ENCODE measurements at regions not wholly inside any gene's neighbourhood (a gene's known extent, or its start where the extent isn't known, plus 50 kb on each side); places are given as distances from the start of the nearest gene placed in this dataset.

GRCh38 chr3:187920030-187920429 lies 174.8 kb upstream of the BCL6 start:
- no peaks in the 10 kb centered on the region for H3K36me3 Mint-ChIP-seq (ENCODE audit: insufficient read depth, unreplicated experiment)
- ChIA-PET POLR2A (no interaction called here), CTCF (no interaction called here)
- no TSS peak for BruUV-seq (replicated peaks)
- Histone ChIP-seq H3K4me3 (ENCODE audit: low read depth, low read length) (no peak overlapping the region), H3K9me3 (no peaks in the 10 kb centered on the region; the same call in 1 of the 2 replicates), H3K27me3 (replicated peaks; ENCODE audit: control insufficient read depth, insufficient read depth, low read length) (no peaks in the 10 kb centered on the region), H3K4me1 (no peaks in the 10 kb centered on the region), H3K36me3 (ENCODE audit: control insufficient read depth, insufficient read depth, low read length) (no peaks in the 10 kb centered on the region)
- peaks cover under 1% of the 10 kb centered on the region for H3K4me1 Mint-ChIP-seq (ENCODE audit: low read depth, unreplicated experiment)
- no peak for DNase-seq
- H3K4me3 Mint-ChIP-seq (ENCODE audit: unreplicated experiment) = no peak overlapping the region
- H3K9me3 Mint-ChIP-seq (ENCODE audit: unreplicated experiment) = no peaks in the 10 kb centered on the region
- H3K27ac Mint-ChIP-seq (ENCODE audit: unreplicated experiment) = no peak overlapping the region
- TF ChIP-seq CTCF (IDR thresholded peaks at IDR 0.05; ENCODE audit: insufficient read depth in 1 of 2, low read depth in 1 of 2, low read length in 1 of 2, severe bottlenecking in 1 of 2, unreplicated experiment in 1 of 2) = no peak
- no peaks in the 10 kb centered on the region for H3K27me3 Mint-ChIP-seq (ENCODE audit: insufficient read depth, unreplicated experiment)
- intact Hi-C loops (cut with micrococcal nuclease; ENCODE audit: unreplicated experiment) = no loop called here

- no peak for TF ChIP-seq CTCF (IDR thresholded peaks at IDR 0.05; ENCODE audit: insufficient read depth in 1 of 2, low read depth in 1 of 2, low read length in 1 of 2, severe bottlenecking in 1 of 2, unreplicated experiment in 1 of 2)
- no TSS peak for BruUV-seq (replicated peaks)
- Mint-ChIP-seq H3K4me1 (ENCODE audit: low read depth, unreplicated experiment) (no peaks in the 10 kb centered on the region), H3K36me3 (ENCODE audit: insufficient read depth, unreplicated experiment) (no peaks in the 10 kb centered on the region), H3K27ac (ENCODE audit: unreplicated experiment) (no peak overlapping the region), H3K9me3 (ENCODE audit: unreplicated experiment) (no peaks in the 10 kb centered on the region), H3K4me3 (ENCODE audit: unreplicated experiment) (no peak overlapping the region), H3K27me3 (ENCODE audit: insufficient read depth, unreplicated experiment) (no peaks in the 10 kb centered on the region)
- DNase-seq = no peak
- Histone ChIP-seq H3K27me3 (replicated peaks; ENCODE audit: control insufficient read depth, insufficient read depth, low read length) (no peaks in the 10 kb centered on the region), H3K36me3 (ENCODE audit: control insufficient read depth, insufficient read depth, low read length) (no peaks in the 10 kb centered on the region), H3K9me3 (no peaks in the 10 kb centered on the region; the same call in 1 of the 2 replicates), H3K4me1 (no peaks in the 10 kb centered on the region), H3K4me3 (ENCODE audit: low read depth, low read length) (no peak overlapping the region)
- ChIA-PET CTCF (no interaction called here), POLR2A (no interaction called here)
- intact Hi-C loops (cut with micrococcal nuclease; ENCODE audit: unreplicated experiment) = no loop called here
Observed at GRCh38 chr3:187920913-187921312, 175.6 kb upstream of the BCL6 start.

- DNase-seq = no peak
- H3K4me1 Mint-ChIP-seq (ENCODE audit: low read depth, unreplicated experiment) = no peaks in the 10 kb centered on the region
- POLR2A ChIA-PET = no interaction called here
- Histone ChIP-seq H3K9me3 (no peaks in the 10 kb centered on the region; the same call in 1 of the 2 replicates), H3K4me3 (ENCODE audit: low read depth, low read length) (no peak overlapping the region), H3K36me3 (ENCODE audit: control insufficient read depth, insufficient read depth, low read length) (no peaks in the 10 kb centered on the region), H3K27me3 (replicated peaks; ENCODE audit: control insufficient read depth, insufficient read depth, low read length) (no peaks in the 10 kb centered on the region), H3K4me1 (no peaks in the 10 kb centered on the region)
- CTCF ChIA-PET = no interaction called here
- intact Hi-C loops (cut with micrococcal nuclease; ENCODE audit: unreplicated experiment) = no loop called here
- no peak for TF ChIP-seq CTCF (IDR thresholded peaks at IDR 0.05; ENCODE audit: insufficient read depth in 1 of 2, low read depth in 1 of 2, low read length in 1 of 2, severe bottlenecking in 1 of 2, unreplicated experiment in 1 of 2)
- no peaks in the 10 kb centered on the region for H3K27me3 Mint-ChIP-seq (ENCODE audit: insufficient read depth, unreplicated experiment)
- BruUV-seq (replicated peaks) = no TSS peak
- no peaks in the 10 kb centered on the region for H3K36me3 Mint-ChIP-seq (ENCODE audit: insufficient read depth, unreplicated experiment)
- no peak overlapping the region for H3K4me3 Mint-ChIP-seq (ENCODE audit: unreplicated experiment)
- H3K27ac Mint-ChIP-seq (ENCODE audit: unreplicated experiment) = no peak overlapping the region
- H3K9me3 Mint-ChIP-seq (ENCODE audit: unreplicated experiment) = no peaks in the 10 kb centered on the region
Observed at GRCh38 chr3:187921391-187922074, 176.3 kb upstream of the BCL6 start.

All from Caco-2 (cell line).